Neural progenitor cell (in vitro differentiated cells): ENCODE measurements at regions not wholly inside any gene's neighbourhood (a gene's known extent, or its start where the extent isn't known, plus 50 kb on each side); places are given as distances from the start of the nearest gene placed in this dataset.

Experiments used
- EZH2 ChIP-seq: fragments of 200-600 bp; sonication (generic); IDR thresholded peaks from 2 replicates; pipeline ENCODE4 v1.6.1; 2017; ENCODE audit warnings: antibody characterized with exemption, mild to moderate bottlenecking, moderate library complexity
- EZH2phosphoT487 ChIP-seq: fragments of 200-600 bp; sonication (generic); IDR thresholded peaks from 2 replicates; pipeline ENCODE4 v1.6.1; 2017; ENCODE audit warnings: antibody characterized with exemption
- TF ChIP-seq, protein P1 (sequence below): fragments of 200-600 bp; sonication (generic); IDR thresholded peaks from 2 replicates; pipeline ENCODE4 v1.5.1; 2017; ENCODE audit warnings: antibody characterized with exemption, mild to moderate bottlenecking

DNA sequence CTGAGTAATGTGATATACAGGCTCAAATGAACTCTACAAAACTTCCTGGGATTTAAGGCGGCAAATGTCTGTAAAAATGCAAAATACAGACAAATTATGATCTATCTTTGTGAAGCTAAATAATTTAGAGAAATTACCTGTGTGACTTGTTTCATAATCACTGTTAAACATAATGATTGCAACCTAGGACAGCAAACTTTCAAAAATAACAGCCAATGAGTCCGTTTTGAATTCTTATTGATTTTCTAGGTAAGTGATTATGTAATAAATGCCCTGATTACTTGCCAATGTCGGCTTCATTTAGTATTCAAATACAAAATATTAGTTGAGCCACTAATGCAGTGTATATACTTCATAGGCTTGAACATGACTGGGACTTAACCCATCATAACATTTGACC lies 238.2 kb upstream of the DAB2 start:
- TF ChIP-seq, protein P1, sequence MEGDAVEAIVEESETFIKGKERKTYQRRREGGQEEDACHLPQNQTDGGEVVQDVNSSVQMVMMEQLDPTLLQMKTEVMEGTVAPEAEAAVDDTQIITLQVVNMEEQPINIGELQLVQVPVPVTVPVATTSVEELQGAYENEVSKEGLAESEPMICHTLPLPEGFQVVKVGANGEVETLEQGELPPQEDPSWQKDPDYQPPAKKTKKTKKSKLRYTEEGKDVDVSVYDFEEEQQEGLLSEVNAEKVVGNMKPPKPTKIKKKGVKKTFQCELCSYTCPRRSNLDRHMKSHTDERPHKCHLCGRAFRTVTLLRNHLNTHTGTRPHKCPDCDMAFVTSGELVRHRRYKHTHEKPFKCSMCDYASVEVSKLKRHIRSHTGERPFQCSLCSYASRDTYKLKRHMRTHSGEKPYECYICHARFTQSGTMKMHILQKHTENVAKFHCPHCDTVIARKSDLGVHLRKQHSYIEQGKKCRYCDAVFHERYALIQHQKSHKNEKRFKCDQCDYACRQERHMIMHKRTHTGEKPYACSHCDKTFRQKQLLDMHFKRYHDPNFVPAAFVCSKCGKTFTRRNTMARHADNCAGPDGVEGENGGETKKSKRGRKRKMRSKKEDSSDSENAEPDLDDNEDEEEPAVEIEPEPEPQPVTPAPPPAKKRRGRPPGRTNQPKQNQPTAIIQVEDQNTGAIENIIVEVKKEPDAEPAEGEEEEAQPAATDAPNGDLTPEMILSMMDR: no peak
- no peak for TF ChIP-seq EZH2
- no peak for TF ChIP-seq EZH2phosphoT487
